T-helper 9 cell (primary cell): ENCODE measurements at regions not wholly inside any gene's neighbourhood (a gene's known extent, or its start where the extent isn't known, plus 50 kb on each side); places are given as distances from the start of the nearest gene placed in this dataset.

Experiments
- DNase-seq: peaks from one replicate; pipeline ENCODE4 v3.0.0-alpha.2; 2020

DNA sequence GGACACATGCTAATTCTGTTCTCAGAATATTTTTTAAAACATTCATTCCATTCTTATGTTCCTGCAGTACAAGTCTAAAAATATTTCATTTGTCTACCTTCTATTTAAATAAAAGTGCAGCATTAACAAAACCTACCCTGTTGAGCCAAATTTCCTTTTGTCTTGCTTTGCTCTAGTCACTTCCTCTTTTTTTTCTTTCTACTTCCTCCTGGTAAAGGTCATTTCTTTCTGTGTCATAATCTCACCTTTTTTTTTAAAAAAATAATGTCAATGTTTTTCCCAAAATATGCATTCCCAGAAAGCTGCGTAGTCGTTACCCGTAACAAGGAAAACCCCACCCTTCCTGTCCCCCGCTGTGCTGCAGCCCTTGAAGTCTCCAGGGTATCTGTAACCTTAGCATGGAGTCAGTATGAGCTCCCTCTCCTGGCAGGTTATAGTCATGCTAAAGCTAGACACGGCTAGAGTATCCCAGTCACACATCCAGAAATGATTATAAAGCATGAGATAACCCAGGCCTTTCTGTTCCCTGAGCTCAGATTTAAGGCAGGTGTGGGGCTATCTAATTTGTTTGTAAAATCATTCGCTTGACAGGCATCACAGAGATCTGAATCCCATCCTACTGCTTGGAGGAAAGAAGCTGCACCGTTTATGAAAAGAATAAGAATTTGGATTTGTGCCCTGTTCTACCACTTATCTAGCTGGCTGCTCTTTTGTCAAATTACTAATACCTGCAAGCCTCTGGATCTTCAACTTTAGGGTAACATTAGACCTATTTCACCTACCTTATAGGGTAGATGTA is 51.1 kb upstream of the EED start:
- DNase-seq: peak; percentile 25

- DNase-seq: no peak
Measured at GRCh38 chr11:86192519-86193257, 51.9 kb upstream of the EED start.

DNA sequence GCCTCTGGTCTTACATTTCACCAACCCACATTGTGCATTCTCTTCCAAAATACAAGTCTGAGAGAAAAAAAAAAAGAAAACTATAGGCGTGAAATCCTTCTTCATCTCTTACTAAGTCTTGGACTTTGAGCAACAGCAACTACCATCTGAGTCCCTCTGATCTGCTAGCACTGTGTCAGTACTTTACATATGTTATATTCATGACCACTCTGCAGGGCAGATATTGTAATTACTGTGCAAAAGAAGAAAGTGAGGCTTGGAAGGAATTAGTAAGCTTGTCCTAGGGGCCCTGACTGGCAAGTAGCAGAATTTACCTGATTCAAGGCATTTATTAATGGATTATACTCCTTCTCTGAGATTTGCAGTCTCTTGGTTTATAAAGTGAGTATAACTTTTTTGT is 52.7 kb upstream of the EED start:
- no peak for DNase-seq

- DNase-seq: no peak
Measured at GRCh38 chr11:86187027-86187426, 57.5 kb upstream of the EED start.

DNA sequence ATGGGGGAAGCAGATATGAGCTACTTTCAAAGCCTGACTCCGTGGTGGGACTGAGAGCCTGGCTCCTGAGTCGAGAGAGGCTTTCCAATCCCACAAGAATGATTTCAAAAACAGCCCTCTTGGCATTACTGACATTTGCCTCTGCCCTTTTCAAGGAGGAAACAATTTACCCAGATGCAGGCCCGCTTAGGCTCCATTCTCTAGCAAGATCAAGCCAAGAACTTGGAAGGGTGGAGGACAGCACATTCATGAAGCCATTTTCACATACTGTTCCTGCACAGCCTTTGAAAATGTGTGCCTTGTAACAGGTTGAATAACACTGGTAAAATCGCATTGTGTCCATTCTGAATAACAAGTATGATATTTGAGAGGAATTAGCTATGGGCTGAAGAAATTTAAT is 58.2 kb upstream of the EED start:
- DNase-seq: no peak

- DNase-seq: no peak
Measured at GRCh38 chr11:86185381-86185750, 59.2 kb upstream of the EED start.

DNA sequence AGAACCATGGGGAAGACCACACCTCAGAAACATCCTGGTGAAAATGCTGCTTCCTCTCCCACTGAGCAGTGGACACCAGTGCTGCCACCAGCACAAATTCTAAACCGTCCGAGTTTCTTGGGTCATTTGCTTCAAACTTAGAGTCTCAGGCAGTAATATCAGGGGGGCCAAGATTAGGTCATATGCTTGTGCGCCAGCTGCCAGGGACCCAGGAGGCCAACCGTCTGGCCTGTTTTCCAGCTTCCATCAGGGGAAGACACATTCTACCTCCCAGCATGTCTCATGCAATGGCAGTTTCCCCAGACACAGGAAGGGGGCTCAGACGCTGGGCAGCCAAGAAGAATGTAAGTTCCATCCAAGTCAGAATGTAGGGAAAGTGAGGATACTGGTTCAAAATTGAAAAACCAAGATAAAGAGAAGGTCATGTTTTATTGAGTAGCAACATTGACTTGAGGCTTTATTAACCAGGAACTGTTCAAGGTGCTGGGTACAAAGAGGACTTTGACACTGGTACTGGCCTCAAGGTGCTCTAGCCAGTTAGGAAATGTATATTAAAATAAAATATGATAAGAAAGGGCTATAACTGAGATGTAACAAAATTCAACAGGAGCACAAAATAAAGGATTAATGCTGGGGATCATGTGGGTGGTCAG is 59.7 kb upstream of the EED start:
- DNase-seq: no peak

DNA sequence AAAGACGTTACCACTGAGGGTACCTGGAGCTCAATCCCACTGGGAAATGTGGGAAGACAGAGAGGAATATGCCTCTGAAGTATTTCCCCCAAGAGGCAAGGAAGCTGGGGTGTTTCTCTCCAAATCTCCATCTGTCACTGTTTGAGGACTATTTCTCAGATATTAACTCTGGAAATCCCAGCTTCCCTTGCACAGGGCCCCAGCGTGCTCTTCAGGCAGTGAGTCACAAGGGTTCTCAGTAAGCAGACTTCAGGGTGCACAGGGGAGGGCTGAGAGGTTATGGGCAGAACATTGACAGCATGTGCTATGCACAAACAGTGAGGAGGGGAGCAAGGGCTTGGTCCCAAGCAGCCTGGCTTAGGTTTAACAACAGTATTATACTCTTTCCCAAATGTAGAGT is 60.9 kb upstream of the EED start:
- DNase-seq: no peak

DNA sequence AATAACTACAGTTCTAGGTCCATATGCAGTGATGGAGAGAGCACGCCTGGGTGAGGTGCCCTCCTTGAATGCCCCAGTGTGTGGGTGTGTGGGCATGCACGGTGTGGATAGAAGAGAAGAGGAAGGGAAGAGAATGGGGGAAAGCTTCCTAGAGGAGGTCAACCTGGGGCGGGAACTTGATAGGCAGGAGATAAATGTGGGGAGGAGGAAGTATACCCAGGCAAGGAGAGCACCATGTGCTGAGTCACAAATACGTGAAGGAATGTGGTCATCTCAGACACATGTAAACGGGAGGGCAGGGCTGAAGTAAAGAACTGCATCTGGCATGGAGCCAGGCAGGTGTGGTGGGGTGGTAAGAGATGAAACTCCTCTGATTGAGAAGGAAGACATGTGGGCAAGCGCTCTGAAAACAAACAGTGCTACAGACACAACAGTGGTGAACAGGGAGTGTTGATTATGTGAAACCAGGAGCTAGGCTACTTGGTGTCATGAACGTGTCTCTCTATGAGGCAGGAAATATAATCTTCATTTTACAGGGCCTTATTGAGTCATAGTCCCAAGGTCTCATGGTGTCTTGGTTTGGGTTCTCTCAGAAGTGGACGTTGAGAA is 61.5 kb upstream of the EED start:
- DNase-seq: peak; percentile 13

DNA sequence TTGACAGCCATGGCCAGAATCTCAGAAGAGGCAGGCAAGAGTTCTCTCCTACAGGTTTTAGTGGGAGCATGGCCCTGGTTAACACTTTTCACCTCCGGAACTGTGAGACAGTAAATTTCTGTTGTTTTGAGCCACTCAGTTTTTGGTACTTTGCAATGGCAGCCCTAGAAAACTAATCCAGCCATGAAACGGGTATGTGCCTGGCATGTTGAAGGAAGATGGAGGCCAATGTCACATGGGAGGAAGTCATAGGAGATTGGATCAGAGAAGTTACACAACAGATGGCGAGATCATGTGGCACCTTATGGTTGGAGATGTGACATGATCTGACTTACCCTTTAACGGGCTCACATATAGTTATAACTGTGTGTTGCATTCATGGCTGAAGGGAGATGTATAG is 63.2 kb upstream of the EED start:
- no peak for DNase-seq

GRCh38 chr11:86180851-86181250 is 63.7 kb upstream of the EED start:
- DNase-seq: no peak

GRCh38 chr11:86180423-86180822 is 64.1 kb upstream of the EED start:
- DNase-seq: no peak

GRCh38 chr11:86179646-86180064 is 64.9 kb upstream of the EED start:
- no peak for DNase-seq

- no peak for DNase-seq
Measured at GRCh38 chr11:86177302-86177701, 67.3 kb upstream of the EED start.

- DNase-seq: no peak
Measured at GRCh38 chr11:86176165-86176884, 68.2 kb upstream of the EED start.

- no peak for DNase-seq
Measured at GRCh38 chr11:86175626-86176025, 68.9 kb upstream of the EED start.

- no peak for DNase-seq
Measured at GRCh38 chr11:86175191-86175590, 69.4 kb upstream of the EED start.

DNA sequence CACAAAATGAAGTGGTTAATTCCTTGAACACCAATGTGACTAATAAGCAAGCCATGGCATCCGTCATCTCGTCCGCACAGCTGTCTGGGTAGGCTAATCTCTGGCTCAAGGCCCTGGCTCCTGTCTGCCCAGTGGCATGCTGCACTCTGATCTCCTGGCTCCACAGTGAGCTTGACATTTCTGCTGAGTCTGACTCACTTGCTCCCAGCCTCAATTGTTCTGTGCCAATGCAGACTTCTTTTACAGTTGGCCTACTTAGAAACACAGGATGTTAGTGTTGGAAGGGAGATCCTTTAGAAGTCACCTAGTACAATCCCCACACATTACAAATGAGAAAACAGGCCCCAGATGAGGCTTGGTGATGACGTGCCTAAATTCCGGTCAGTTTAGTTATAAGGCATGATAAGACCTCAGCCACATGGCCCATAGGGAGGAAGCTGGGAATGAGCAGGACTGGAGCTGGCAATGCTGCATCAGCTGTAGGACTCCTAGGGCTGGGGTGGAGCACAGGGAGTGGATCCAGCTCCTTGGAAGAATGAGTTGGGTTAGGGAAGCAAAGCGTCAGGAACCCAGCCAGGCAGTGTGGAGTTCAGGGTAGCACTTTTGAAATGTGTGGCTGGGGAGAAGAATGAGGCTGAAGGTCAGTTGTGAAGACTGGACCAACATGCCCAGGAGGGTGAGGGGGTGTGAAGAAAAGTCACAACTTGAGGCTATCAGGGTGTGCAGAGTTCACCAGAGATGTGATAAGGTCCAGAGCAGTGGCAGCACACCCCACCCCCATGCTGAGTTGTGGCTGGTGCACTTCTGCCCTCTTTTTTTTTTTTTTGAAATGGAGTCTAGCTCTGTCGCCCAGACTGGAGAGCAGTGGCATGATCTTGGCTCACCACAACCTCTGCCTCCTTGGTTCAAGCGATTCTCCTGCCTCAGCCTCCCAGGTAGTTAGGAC is 70.2 kb upstream of the EED start:
- no peak for DNase-seq

DNA sequence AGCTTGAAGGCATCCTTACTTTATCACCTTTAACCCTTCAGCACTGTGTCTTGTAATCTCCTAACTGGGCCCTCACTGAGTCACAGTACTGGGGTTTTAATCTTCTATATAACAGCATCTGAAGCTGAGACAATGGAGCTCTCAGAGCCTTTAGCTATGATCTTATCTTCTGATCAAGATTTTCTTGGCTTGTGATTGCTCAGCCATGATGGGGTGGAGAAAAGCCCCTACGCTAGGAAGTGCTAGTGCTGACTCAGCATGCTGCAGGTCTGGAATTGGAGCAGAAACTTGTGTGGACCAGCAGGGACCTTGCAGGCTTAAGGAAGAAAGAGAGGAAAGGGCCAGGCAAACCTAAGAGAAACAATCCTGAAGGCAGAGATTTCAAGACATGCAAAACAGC is 71.7 kb upstream of the EED start:
- no peak for DNase-seq

- no peak for DNase-seq
Measured at GRCh38 chr11:86171627-86172026, 72.9 kb upstream of the EED start.

- no peak for DNase-seq
Measured at GRCh38 chr11:86167499-86168164, 76.9 kb upstream of the EED start.
